ENCODE measurements at regions not wholly inside any gene's neighbourhood (a gene's known extent, or its start where the extent isn't known, plus 50 kb on each side); places are given as distances from the start of the nearest gene placed in this dataset.

- H3K27ac ChIP-seq (ENCODE audit: low read depth, low read length), result no peak overlapping the region
- H3K36me3 ChIP-seq (ENCODE audit: control insufficient read depth, low read length), result no peaks in the 10 kb centered on the region
- H3K9me2 ChIP-seq (replicated peaks; ENCODE audit: control insufficient read depth, low read length), result no peaks in the 10 kb centered on the region
- H3K27me3 ChIP-seq (ENCODE audit: control insufficient read depth, low read length), result no peaks in the 10 kb centered on the region
- no peaks in the 10 kb centered on the region for H3F3A ChIP-seq (ENCODE audit: control insufficient read depth, insufficient read depth)
- no peaks in the 10 kb centered on the region for H4K20me1 ChIP-seq (ENCODE audit: control insufficient read depth, insufficient read depth, low read depth, low read length)
- H3K4me1 ChIP-seq (ENCODE audit: control insufficient read depth, low read length), result no peaks in the 10 kb centered on the region
- H3K9me3 ChIP-seq (ENCODE audit: control insufficient read depth, insufficient read depth, low read length), result no peaks in the 10 kb centered on the region
- no peaks in the 10 kb centered on the region for H3K79me2 ChIP-seq (ENCODE audit: control insufficient read depth, low read length)
- no peak overlapping the region for H3K4me3 ChIP-seq (ENCODE audit: low read length)
- no peak overlapping the region for H3K4me2 ChIP-seq (ENCODE audit: low read length)
- TF ChIP-seq CTCF (IDR thresholded peaks at IDR 0.05; ENCODE audit: low read depth, low read length, poor library complexity, severe bottlenecking), result peak; percentile 55
- TF ChIP-seq EZH2phosphoT487 (IDR thresholded peaks at IDR 0.05; ENCODE audit: borderline replicate concordance, low read length), result no peak
Observed at GRCh38 chr4:22129454-22130029, 181.0 kb upstream of the KCNIP4 start.

GRCh38 chr4:22122062-22122461 is 173.5 kb upstream of the KCNIP4 start:
- no peak for TF ChIP-seq CTCF (IDR thresholded peaks at IDR 0.05; ENCODE audit: low read depth, low read length, poor library complexity, severe bottlenecking)
- no peak for TF ChIP-seq EZH2phosphoT487 (IDR thresholded peaks at IDR 0.05; ENCODE audit: borderline replicate concordance, low read length)
- H3K4me1 ChIP-seq (ENCODE audit: control insufficient read depth, low read length), result no peaks in the 10 kb centered on the region
- no peak overlapping the region for H3K27ac ChIP-seq (ENCODE audit: low read depth, low read length)
- no peaks in the 10 kb centered on the region for H3K9me2 ChIP-seq (replicated peaks; ENCODE audit: control insufficient read depth, low read length)
- H4K20me1 ChIP-seq (ENCODE audit: control insufficient read depth, insufficient read depth, low read depth, low read length), result no peaks in the 10 kb centered on the region
- H3K36me3 ChIP-seq (ENCODE audit: control insufficient read depth, low read length), result no peaks in the 10 kb centered on the region
- no peaks in the 10 kb centered on the region for H3K9me3 ChIP-seq (ENCODE audit: control insufficient read depth, insufficient read depth, low read length)
- no peak overlapping the region for H3K4me2 ChIP-seq (ENCODE audit: low read length)
- no peaks in the 10 kb centered on the region for H3K79me2 ChIP-seq (ENCODE audit: control insufficient read depth, low read length)
- H3K4me3 ChIP-seq (ENCODE audit: low read length), result no peak overlapping the region
- no peaks in the 10 kb centered on the region for H3F3A ChIP-seq (ENCODE audit: control insufficient read depth, insufficient read depth)
- H3K27me3 ChIP-seq (ENCODE audit: control insufficient read depth, low read length), result no peaks in the 10 kb centered on the region

GRCh38 chr4:22115262-22115661 is 166.7 kb upstream of the KCNIP4 start:
- Histone ChIP-seq H3K9me2 (replicated peaks; ENCODE audit: control insufficient read depth, low read length) (no peaks in the 10 kb centered on the region), H3K9me3 (ENCODE audit: control insufficient read depth, insufficient read depth, low read length) (no peaks in the 10 kb centered on the region)

More at GRCh38 chr4:22115262-22115661, 166.7 kb upstream of the KCNIP4 start:
- no peak overlapping the region for H3K4me2 ChIP-seq (ENCODE audit: low read length)
- no peak overlapping the region for H3K4me3 ChIP-seq (ENCODE audit: low read length)
- no peak overlapping the region for H3K27ac ChIP-seq (ENCODE audit: low read depth, low read length)
- no peaks in the 10 kb centered on the region for H3F3A ChIP-seq (ENCODE audit: control insufficient read depth, insufficient read depth)
- H3K4me1 ChIP-seq (ENCODE audit: control insufficient read depth, low read length), result no peaks in the 10 kb centered on the region
- H3K36me3 ChIP-seq (ENCODE audit: control insufficient read depth, low read length), result no peaks in the 10 kb centered on the region
- no peaks in the 10 kb centered on the region for H4K20me1 ChIP-seq (ENCODE audit: control insufficient read depth, insufficient read depth, low read depth, low read length)
- H3K27me3 ChIP-seq (ENCODE audit: control insufficient read depth, low read length), result no peaks in the 10 kb centered on the region
- no peak for TF ChIP-seq EZH2phosphoT487 (IDR thresholded peaks at IDR 0.05; ENCODE audit: borderline replicate concordance, low read length)
- no peak for TF ChIP-seq CTCF (IDR thresholded peaks at IDR 0.05; ENCODE audit: low read depth, low read length, poor library complexity, severe bottlenecking)
- H3K79me2 ChIP-seq (ENCODE audit: control insufficient read depth, low read length), result no peaks in the 10 kb centered on the region
